SK-N-SH treated with all-trans-retinoic acid at 6 μM for 48 hours (cell line): ENCODE measurements at regions not wholly inside any gene's neighbourhood (a gene's known extent, or its start where the extent isn't known, plus 50 kb on each side); places are given as distances from the start of the nearest gene placed in this dataset.
"Not testable (repeated sequence)": the region's sequence is repeated elsewhere in the genome, so short reads cannot be mapped to it uniquely, and the experiment has no call there.

Source experiments
- ARNTL ChIP-seq: fragments of 450-650 bp; formaldehyde crosslinking; IDR thresholded peaks from 2 replicates; pipeline ENCODE4 v1.5.0; 2020; ENCODE audit warnings: low read depth, mild to moderate bottlenecking, moderate library complexity, borderline replicate concordance
- BACH2 ChIP-seq: fragments of 250-450 bp; sonication (Bioruptor Pico); IDR thresholded peaks from 2 replicates; pipeline ENCODE4 v1.9.0; 2021; ENCODE audit warnings: mild to moderate bottlenecking, borderline replicate concordance
- CREB5 ChIP-seq: fragments of 250-450 bp; sonication (Bioruptor Pico); IDR thresholded peaks from 2 replicates; pipeline ENCODE4 v1.5.1; 2020; ENCODE audit warnings: low read depth, mild to moderate bottlenecking, moderate library complexity
- ESRRG ChIP-seq: fragments of 250-450 bp; sonication (Bioruptor Pico); IDR thresholded peaks from 2 replicates; pipeline ENCODE4 v1.6.1; 2021; ENCODE audit warnings: mild to moderate bottlenecking
- OSR1 ChIP-seq: fragments of 250-450 bp; sonication (Bioruptor Pico); IDR thresholded peaks from 2 replicates; pipeline ENCODE4 v1.8.0; 2022; ENCODE audit warnings: moderate library complexity, mild to moderate bottlenecking, inconsistent platforms
- PATZ1 ChIP-seq: fragments of 250-450 bp; sonication (Bioruptor Pico); IDR thresholded peaks from 2 replicates; pipeline ENCODE4 v1.8.0; 2020; ENCODE audit warnings: mild to moderate bottlenecking, moderate library complexity, borderline replicate concordance
- POU6F1 ChIP-seq: fragments of 250-450 bp; sonication (Bioruptor Pico); IDR thresholded peaks from 2 replicates; pipeline ENCODE4 v1.8.0; 2021; ENCODE audit warnings: low read depth, mild to moderate bottlenecking, moderate library complexity, borderline replicate concordance
- TSHZ2 ChIP-seq: fragments of 250-450 bp; sonication (Bioruptor Pico); IDR thresholded peaks from 2 replicates; pipeline ENCODE4 v1.5.0; 2020; ENCODE audit warnings: mild to moderate bottlenecking, moderate library complexity

GRCh38 chr21:9013502-9014242 is 1507.7 kb upstream of the TPTE start:
- TF ChIP-seq BACH2; PATZ1 (CRISPR knock-in tag); CREB5 (CRISPR knock-in tag); ARNTL (CRISPR knock-in tag); ESRRG (CRISPR knock-in tag); OSR1; TSHZ2; POU6F1 (CRISPR knock-in tag): not testable (repeated sequence)
